IPS DF 4.7 (cell line): ENCODE measurements at regions not wholly inside any gene's neighbourhood (a gene's known extent, or its start where the extent isn't known, plus 50 kb on each side); places are given as distances from the start of the nearest gene placed in this dataset.
"Not testable (repeated sequence)": the region's sequence is repeated elsewhere in the genome, so short reads cannot be mapped to it uniquely, and the experiment has no call there.

Experiments used
- DNase-seq: peaks from one replicate; pipeline ENCODE4 v3.0.0-alpha.2; 2013; ENCODE audit warnings: low spot score; ENCODE audit errors: extremely low read depth

DNA sequence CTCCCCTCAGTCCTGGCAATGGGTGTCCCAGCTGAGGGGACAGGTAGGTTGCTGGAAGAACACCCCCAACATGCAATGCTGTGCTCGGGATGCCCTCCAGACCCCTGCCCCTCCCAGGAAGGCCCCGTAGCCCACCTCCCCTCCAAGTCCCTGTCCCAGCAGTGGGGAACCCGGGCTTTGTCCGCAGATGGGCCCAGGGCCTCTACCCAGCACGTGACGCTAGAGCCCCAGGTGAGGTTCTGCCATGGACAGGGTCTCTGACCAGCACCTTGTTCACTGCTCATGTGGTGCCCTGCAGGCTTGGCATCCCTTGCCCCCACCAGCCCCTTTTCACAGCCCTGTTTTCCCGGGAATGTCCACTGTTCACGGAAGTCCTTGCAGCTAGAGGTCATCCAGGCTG, 220.0 kb upstream of the SGCG start:
- DNase-seq: no peak

DNA sequence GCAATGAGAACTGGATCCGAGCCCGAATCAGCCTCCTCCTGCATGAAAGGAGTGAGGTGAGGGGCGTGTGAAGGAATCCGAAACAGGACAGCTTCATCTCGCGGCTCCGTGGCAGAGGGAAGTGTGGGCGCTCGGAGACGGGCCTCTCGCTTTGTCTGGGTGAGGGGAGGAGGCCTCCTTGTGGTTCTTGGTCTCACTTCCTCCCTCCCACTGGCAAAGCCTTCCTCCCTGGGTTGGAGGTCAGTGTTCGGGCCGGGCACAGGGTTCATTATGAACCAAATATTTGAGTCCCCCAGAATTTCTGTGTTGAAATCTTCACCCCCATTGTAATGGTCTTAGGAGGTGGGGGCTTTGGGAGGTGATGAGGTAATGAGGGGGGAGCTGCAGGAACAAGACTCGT, 219.4 kb upstream of the SGCG start:
- not testable (repeated sequence) for DNase-seq

DNA sequence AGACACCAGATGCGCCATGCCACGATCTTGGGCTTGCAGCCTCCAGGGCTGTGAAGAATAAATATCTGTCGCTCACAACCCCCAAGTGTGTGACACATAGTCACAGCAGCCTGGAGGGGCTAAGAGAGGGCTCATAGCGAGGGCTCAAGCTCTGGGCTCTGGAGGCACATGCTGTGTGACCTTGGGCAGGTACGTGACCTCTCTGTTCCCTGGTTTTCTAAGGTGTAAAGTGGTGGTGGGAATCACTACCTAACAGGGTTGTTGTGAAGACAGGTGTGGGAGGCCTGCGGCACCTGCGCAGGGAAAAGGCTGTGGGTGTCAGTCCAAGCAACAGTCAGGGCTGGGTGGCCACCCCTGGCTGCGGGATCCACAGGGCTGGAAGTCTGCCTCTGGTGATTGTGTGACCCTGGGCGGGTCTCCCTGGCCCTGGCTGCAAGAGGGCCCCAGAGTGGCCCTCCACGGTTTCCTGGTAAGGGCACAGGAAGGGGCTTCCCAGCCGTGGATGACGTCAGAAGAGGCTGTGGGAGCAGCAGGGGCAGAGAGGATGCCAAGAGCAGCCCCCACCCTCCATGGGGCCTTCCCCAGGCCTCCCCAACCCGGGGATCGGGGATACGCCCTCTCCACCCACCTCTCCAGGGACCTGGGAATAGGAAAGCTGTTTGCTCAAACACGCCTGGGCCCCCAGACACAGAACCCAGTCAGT, 218.8 kb upstream of the SGCG start:
- DNase-seq: no peak

DNA sequence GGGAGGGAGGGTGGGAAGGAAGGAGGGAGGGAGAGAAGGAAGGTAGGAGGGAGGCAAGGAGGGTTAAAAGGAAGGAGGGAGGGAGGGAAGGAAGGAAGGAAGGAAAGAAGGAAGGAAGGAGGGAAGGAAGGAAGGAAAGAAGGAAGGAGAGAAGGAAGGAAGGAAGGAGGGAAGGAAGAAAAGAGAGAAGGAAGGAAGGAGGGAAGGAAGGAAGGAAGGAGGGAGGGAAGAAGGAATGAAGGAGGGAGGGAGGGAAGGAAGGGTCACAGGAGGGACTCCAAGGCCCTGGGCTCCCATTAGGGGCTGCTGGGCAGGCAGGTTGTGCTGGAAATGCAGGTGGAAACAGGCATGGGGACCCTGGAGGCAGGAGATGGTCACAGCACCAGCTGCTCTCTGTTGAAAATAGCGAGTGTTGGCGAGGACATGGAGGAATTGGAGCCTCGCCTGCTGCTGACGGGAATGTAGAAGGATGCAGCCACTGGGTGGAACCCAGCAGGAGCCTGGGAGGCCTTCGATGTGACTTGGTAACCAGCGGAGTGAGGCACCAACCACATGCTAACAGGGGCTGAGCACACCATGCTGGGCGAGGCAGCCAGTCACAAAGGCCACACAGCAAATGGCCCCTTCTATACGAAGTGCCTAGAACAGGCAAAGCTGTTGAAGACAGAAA, 217.3 kb upstream of the SGCG start:
- DNase-seq: not testable (repeated sequence)

DNA sequence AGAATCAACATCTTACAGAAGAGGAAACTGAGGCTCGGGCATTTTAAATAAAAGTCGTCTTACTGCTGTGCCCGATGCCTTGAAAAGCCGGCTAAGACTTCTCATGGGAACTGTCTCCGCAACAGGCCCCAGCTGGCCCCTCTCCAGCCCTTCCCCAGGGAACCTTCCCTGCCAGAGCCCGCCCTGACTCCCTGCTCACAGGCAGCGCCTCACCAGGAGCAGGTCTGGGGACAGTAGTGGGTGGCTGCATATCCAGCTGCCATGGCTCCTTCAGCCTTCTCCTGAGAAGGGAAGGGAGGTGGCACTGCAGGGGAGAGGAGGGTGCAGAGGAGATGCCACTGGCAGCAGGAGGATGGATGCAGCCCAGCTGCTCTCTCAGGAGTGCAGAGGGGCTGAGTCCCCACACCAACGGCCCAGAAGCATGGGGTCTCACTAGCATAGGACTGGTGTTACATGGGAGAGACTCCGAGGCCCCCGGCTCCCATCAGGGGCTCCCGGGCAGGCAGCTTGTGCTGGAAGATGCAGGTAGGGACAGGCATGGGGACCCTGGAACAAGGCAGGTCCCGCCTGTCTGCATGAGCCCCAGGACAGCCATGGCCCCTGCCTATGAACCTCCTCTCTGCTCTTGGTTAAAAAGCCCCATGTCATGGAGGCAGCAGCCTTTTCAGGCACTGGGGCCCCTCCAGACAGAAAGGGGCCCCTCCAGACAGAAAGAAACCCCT, 216.4 kb upstream of the SGCG start:
- DNase-seq: no peak

DNA sequence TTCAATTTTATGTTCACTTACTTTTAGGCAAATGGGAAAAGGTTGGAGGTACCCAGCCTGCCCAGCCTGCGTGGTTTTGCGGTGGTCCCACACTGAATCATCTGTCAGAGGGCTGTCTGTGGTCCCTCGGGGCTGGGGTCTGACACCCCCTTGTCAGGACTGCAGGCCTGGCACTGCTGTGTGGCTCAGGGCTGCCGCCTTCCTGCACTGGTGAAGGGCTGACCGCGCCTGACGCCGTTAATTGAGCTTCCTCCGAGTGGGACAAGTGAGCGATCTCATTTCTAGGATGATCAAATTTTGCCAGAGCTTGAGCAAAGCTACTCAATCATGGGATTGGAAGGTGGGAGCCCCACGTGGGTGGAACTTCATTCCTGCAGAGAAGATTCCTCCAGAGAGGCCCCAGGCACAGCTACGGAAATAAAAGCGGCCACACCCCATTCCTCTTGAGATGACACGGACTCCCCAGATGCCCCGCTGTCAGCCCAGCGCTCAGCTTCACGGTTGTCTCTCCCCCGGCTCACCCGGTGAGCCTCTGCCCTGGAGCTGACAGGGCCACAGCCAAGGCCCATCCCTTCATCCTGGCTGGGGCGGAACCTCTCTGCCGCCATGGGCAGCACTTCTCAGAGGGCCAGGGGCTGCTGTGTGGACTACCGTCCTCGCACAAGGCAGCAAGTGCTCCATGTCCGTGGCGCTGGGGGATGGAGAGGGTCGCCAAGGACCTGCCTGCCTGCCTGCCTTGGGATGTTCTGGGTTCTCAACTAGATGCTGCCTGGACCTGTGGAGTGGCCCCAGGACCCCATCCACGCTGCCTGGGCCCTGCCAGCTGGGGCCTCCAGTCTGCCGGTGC, 215.5 kb upstream of the SGCG start:
- not testable (repeated sequence) for DNase-seq

DNA sequence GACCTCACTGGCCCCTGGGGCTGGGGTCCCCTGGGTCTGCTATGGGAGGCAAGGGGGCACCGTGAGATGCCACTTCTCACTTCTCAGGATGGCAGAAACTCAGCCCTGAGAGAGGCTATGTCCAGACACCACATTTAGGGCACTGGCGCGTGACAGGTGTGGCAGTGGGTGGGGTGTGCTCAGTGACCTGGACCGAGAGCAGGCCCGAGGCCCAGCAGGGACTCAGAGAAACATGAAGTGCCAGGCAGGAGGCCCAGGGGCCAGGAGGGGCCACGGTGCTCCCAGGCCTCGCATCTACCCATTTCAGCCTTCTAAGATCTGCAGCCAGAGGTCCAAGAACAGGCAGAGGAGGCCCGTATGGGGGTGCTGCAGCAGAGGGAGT, 214.9 kb upstream of the SGCG start:
- not testable (repeated sequence) for DNase-seq

DNA sequence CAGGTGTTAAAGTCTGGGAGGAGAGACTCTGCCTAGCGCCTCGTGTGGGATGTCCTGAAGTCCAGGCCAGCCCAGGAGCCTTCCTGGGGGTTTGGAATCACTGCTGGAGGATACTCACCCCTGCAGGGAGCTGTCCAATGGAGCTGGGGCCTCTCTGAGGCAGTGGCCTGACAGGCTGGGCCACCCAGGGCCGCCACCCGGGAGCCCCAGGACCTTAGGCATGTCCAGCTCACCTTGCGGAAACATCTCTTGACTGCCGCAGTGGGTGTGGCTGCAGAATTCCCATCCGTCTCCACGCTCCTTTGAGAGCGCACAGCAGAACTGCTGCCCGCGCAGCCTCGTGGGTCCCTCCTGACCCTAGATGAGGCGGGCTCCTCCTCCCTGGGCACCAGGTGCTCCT, 214.0 kb upstream of the SGCG start:
- not testable (repeated sequence) for DNase-seq

DNA sequence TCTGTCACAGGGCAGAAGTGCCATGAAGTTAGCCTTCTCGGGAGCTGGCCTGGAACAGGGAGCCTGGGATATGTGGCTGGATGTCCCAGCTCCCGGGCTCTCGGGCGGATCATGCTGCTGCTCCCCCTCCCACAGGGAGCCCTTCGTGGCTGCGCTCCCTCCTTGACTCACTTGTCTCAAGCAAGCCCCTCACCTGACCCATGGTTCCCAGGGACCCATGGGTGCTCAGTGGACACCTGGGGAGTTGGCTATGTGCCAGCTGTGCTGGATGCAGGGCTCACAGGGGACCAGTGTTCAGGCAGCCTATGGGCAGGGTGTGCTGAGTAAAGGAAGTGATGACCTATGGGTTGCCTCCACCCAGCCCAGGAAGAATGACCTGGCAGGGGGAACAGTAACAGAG, 213.1 kb upstream of the SGCG start:
- no peak for DNase-seq

DNA sequence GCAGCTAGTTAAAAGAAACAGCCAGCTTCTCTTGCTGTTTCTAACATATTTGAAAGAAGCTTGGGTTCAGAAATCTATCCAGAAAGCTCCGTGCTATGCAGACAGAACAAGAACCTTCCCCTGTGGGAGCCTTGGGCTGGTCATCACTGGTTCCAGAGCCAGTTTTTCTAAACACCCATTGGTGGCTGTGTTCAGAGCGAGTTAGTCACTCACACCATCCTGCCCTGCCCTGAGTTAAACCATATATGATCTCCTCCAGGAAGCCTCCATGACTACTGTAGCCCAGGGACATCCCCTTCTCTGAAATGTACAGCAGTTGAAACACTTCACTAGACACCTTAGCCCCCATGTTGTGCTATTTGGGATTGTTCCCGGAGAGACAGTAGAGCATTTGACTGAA, 200.8 kb upstream of the SGCG start:
- no peak for DNase-seq

DNA sequence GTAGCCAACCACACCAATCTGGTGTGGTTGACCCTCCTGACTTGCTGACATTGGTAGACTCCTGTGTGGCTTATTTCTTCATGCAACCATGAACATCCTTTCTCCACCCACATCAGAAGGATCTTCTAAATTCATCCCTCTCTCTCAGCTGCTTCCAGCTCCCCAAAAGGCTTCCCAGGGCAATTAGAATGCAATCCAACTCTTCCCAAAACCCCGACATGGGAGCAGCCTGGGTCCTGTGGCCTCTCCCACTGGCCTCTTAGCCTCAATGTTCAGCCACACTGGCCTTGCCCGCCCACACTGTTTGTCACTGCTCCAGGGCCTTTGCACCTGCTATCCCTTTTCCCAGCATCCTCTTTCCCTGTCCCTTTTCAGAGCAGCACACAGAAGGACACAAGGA, 199.8 kb upstream of the SGCG start:
- no peak for DNase-seq

DNA sequence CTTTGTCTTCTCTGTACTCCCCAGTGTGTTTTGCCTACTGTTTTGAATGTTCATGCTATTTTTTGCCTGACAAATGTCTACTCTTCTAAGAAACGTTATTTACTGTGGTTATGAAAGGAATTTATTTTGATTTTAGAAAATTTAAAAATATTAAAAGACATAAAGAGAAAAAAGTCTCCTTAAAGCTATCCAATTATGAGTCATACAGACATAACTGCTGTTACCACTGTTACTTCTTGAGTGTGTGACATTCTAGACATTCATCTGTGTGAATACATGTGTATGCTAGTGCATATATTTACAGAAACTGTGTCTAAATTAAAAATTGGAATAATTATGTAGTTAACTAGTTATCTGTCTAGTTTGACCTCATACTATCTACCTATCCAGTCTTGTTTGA, 187.6 kb upstream of the SGCG start:
- DNase-seq: no peak

DNA sequence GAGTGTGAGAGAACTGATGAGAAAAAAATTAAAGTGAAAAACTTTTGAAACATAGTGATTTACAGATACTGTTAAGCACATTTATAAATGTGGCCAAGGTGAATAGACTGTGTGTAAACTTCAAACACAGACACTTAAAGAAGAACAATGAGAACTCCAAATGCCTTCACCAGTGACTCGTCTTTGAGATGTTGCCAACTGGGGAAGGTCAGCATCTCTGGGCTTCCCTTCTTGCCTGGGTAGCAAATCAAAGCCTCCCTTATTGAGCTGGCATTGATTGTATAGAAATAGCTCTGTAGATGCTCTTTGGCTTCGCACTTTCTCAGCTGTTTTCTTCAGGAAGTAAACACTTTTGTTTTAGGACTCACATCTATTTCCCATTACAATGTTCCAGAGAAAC, 177.3 kb upstream of the SGCG start:
- DNase-seq: no peak

DNA sequence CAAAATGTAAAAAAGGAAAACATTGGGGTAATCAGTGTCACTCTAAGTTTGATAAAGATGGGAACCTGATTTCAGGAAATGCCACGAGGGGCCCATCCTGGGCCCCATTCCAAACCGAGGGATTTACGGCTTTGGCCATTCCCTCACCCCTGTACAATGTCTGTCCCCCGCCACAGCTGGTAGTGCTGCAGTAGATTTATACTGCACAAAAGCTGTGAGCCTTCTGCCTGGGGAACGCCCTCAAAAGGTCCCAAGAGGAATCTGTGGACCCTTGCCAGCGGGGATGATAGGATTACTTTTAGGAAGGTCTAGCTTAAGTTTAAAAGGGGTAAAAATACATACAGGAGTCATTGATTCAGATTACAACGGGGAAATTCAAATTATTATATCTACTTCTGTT, 173.4 kb upstream of the SGCG start:
- no peak for DNase-seq

DNA sequence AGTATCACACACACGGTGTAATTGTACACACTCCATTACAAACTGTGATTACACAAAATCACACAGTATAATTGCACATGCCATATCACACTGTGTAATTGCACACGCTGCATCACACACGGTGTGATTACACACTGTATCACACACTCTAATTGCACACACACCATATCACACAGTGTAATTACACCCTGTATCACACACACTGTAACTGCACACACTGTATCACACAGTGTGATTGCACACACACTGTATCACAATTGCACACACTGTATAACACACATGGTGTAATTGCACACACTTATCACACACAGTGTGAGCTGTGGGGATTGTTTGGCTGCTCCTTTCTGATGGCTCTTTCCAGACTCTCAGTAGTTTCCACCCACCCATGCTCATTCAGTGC, 162.6 kb upstream of the SGCG start:
- DNase-seq: no peak

DNA sequence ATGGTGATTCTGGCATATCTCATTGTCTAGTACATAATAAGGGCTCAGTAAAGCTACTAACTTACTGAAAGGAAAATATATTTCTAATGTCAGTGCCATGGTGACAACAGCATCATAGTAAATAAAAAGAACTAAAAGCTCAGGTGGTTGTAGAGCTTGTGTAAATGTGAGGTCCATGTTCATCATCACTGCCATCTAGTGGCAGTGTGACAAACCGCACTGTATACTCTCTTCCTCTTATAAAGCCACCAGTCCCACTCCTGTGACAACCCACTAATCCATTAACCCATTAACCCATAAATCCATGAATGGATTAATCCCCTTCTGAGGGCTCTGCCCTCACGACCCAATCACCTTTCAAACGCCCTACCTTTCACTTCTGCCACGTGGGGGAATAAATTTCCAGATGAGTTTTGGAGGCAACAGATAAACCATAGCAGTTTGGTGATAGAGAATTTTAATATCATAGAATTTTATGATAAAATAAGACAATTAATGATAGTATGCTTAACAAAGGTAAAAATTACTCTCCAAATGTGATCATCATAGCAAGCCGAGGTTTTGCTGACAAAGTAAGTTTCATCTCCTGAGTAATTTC, 160.4 kb upstream of the SGCG start:
- peak; percentile 53 for DNase-seq

DNA sequence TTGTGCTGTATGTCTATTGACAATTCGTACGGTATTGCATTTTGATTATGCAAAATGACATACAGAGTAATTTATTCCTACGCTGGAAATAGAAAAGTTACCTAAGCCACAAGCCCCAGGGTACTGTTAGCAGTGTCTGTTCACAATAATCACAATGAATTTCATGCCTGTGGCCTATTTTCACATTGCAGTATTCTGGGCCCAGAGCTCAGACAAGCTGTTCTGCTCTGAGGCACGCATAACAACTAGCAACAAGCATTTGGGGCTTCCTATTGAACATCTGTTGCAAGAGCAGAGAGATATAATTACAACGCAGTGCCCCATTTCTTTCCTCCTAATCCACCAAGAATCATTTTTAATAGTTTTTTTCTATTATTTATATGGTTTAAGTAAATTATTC, 158.9 kb upstream of the SGCG start:
- DNase-seq: no peak

DNA sequence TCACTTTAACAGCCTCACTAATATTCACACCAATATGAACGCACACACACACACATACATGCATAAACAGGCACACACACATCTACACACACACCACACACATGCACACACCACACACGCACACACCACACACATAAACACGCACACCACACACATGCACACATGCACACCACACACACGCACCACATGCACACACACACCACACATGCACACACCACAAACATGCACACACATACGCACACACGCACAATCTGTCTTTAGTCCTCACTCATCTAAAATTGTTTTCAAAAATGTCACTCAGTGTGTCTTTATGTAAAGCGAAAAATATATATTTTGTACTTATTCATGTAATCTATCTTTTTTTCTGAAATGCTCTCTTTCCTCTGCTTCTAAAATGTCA, 158.1 kb upstream of the SGCG start:
- DNase-seq: no peak

DNA sequence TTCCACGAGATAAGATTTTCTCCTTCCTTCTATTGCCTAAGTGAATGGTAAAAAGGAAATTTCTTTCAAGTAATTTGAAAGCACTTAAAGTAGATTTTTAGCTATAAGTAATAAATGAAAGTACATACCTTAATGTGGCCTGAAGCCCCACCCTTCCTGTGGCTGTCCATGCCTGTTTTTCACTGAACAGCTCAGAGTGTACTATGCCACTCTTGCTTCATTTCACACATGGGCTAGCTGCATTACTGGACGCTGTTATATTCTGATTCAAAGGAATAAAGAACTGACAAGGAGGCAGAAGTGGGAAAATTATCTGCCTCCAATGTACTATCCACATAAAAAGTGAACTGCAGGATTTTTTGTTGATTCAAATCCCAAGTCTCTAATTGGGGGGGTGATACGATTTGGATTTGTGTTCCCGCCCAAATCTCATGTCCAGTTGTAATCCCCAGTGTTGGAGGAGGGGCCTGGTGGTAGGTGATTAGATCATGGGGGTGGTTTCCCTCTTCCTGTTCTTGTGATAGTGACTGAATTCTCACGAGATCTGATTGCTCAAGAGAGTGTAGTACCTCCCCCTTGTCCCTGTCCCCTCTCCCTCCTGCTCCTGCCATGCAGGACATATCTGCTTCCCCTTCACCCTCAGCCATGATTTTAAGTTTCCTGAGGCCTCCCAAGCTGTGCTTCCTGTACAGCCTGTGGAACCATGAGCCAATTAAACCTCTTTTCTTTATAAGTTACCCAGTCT, 154.7 kb upstream of the SGCG start:
- DNase-seq: no peak

DNA sequence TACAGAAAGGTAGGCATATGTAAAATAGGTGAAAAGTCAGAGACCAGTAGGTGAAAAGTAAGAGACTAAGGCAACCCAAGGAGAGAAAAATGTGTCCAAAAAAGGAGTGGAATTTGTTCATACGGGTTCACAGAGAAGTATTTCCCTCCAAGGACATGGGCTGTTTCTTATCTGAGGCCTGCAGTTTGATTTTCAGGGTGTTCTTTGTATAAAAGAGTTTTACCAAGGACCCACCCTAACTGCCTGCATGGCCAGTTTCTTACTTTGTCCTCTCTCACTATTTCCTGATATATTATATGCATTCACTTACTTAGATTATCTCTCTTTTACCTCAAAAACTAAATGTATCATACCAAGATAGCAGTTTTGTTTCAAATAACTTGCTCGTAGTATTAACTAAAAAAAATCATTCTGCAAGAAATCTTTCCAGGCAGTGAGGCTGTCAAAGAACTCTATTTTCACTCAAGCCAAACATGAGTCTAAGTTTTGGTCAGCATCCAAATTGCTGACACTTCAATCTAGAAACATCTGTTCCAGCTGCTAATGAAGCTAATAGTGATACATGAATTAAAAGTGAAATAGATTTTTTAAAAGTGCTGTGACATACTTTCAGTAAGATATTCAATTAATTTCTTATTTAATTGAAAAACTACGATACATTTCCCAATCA, 141.4 kb upstream of the SGCG start:
- DNase-seq: no peak
